Mucosa of descending colon (tissue), 3 donors: ENCODE measurements at regions not wholly inside any gene's neighbourhood (a gene's known extent, or its start where the extent isn't known, plus 50 kb on each side); places are given as distances from the start of the nearest gene placed in this dataset.

Experiments
- ATAC-seq: fragments of 200-7000 bp; cut with Tn5 transposase; one replicate; pipeline ENCODE4 v1.9.1; 2020; ENCODE audit warnings: mild to moderate bottlenecking, moderate library complexity
- DNase-seq, 3 donors: peaks; one replicate each; pipeline ENCODE4 v3.0.0-alpha.2; 2020
- H3K36me3 ChIP-seq: fragments of 200-600 bp; one replicate; pipeline ENCODE4 v1.8.0; 2021; ENCODE audit warnings: low read depth, mild to moderate bottlenecking
- H3K4me1 ChIP-seq: fragments of 200-600 bp; one replicate; pipeline ENCODE4 v1.8.0; 2021; ENCODE audit warnings: low read depth, mild to moderate bottlenecking
- H3K4me3 ChIP-seq: fragments of 200-600 bp; one replicate; pipeline ENCODE4 v1.8.0; 2021; ENCODE audit warnings: mild to moderate bottlenecking
- H3K9me3 ChIP-seq: fragments of 200-600 bp; one replicate; pipeline ENCODE4 v1.8.0; 2021; ENCODE audit warnings: mild to moderate bottlenecking
- intact Hi-C, 2 donors: fragments of 100-400 bp; cut with DNase I in 1 of 2; cut with micrococcal nuclease in 1 of 2; formaldehyde crosslinking; loops; one replicate each; pipeline versions ENCODE4 v1.11.0 to v1.11.1; 2022; cut with DNase I, micrococcal nuclease
- TF ChIP-seq, protein P1 (sequence below): fragments of 200-600 bp; IDR thresholded peaks from one replicate; pipeline ENCODE4 v1.8.0; 2022; ENCODE audit warnings: antibody characterized with exemption, mild to moderate bottlenecking
- donor health status: DM: no; HTN: no; CAD: no; lungs with moderate emphysema.
- donor health status: DM: no; HTN: no; CAD: no.
- donor health status: DM: no; HTN: yes; CAD: no.

DNA sequence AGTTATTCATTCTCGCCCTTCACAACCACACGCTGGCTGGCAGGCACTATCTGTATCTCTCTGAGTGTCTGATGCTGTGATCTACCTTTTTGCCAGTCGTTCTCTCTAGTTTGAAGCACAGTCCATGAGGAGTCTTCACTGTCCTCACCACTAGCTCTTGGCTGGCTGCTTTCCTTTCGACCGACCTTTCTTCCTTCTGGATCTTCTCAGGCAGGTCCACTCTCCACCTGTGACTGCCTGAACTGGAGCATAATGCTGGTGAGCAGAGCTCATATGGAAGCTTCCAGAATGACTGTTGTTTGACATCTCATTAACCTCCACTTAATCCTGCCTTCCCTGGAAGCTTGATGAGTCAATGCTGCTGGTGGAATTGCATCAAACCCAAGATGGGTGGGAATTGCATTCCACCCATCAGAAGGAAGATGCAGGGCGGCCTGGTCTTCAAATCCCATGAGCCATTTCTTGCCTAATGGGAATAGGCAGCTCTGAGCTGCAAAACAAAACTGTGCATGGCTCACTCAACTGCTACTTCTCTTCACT lies 283.5 kb upstream of the HDAC4 start:
- no peaks in the 10 kb centered on the region for H3K36me3 ChIP-seq
- intact Hi-C loops = no loop called here
- no peaks in the 10 kb centered on the region for H3K9me3 ChIP-seq
- DNase-seq (no peak), ATAC-seq (no peak)
- H3K4me1 ChIP-seq = no peaks in the 10 kb centered on the region
- no peak overlapping the region for H3K4me3 ChIP-seq
- TF ChIP-seq, protein P1, sequence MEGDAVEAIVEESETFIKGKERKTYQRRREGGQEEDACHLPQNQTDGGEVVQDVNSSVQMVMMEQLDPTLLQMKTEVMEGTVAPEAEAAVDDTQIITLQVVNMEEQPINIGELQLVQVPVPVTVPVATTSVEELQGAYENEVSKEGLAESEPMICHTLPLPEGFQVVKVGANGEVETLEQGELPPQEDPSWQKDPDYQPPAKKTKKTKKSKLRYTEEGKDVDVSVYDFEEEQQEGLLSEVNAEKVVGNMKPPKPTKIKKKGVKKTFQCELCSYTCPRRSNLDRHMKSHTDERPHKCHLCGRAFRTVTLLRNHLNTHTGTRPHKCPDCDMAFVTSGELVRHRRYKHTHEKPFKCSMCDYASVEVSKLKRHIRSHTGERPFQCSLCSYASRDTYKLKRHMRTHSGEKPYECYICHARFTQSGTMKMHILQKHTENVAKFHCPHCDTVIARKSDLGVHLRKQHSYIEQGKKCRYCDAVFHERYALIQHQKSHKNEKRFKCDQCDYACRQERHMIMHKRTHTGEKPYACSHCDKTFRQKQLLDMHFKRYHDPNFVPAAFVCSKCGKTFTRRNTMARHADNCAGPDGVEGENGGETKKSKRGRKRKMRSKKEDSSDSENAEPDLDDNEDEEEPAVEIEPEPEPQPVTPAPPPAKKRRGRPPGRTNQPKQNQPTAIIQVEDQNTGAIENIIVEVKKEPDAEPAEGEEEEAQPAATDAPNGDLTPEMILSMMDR = no peak

- no peaks in the 10 kb centered on the region for H3K4me1 ChIP-seq
- DNase-seq (no peak), ATAC-seq (no peak)
- intact Hi-C loops = no loop called here
- no peaks in the 10 kb centered on the region for H3K9me3 ChIP-seq
- no peak overlapping the region for H3K4me3 ChIP-seq
- H3K36me3 ChIP-seq = no peaks in the 10 kb centered on the region
- TF ChIP-seq, protein P1 = no peak
Observed at GRCh38 chr2:239682518-239682917, 281.7 kb upstream of the HDAC4 start.

GRCh38 chr2:239679755-239680154 lies 278.9 kb upstream of the HDAC4 start:
- Histone ChIP-seq H3K36me3 (no peaks in the 10 kb centered on the region), H3K4me1 (no peaks in the 10 kb centered on the region), H3K4me3 (no peak overlapping the region), H3K9me3 (no peaks in the 10 kb centered on the region)
- DNase-seq (no peak), ATAC-seq (no peak)
- TF ChIP-seq, protein P1 = no peak
- intact Hi-C loops = no loop called here

DNA sequence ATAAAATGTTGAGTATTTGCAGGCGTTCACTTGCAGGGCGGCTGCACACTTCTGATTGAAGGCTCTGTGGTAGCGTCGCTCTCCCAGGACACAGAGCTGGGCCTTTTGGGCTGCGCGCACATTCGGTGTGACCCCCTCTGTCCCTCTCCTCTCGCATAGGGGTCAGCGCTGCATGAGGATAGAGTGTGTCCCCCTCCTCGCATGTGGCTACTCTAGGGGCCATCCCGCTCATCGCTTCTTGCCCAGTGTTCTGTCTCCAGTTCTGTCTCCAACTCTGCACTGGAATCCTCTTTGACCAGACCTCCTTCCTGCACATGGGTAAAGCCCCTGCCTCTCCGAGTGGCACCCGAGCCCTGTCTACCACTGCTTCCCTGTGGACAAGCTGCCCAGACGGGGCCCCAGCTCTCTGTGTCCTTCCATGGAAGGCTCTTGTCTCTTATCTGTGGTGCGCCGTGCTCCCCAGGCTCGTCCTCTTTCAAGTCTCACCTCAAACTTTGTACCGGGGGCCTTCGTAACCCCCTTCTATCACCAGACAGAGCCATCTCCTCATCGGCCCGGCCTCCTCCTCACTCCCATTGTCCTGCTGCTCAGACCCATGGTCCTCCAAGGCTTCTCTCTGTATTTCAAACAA lies 278.0 kb upstream of the HDAC4 start:
- Histone ChIP-seq H3K9me3 (no peaks in the 10 kb centered on the region), H3K36me3 (no peaks in the 10 kb centered on the region), H3K4me1 (no peaks in the 10 kb centered on the region), H3K4me3 (no peak overlapping the region)
- TF ChIP-seq, protein P1 = no peak
- DNase-seq (no peak), ATAC-seq (no peak)
- intact Hi-C loops = no loop called here

DNA sequence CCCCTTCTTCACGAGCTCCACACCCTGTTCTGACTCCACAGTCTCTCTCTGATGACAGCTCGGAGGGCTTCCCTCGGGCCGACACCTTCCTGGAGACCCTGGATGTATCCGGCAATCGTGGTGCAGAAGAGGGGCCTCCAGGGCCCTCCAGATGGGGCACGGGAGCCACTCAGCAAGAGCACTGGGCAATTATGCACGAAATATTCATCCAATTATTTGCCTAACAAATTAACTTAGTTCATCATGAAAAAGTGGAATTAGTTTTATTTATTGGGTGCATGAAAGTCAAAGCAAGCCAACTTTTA lies 277.3 kb upstream of the HDAC4 start:
- TF ChIP-seq, protein P1 = no peak
- DNase-seq = no peak

More for the DNA sequence above, 277.3 kb upstream of the HDAC4 start:
- ATAC-seq = no peak
- Histone ChIP-seq H3K36me3 (no peaks in the 10 kb centered on the region), H3K4me3 (no peak overlapping the region), H3K4me1 (no peaks in the 10 kb centered on the region), H3K9me3 (no peaks in the 10 kb centered on the region)
- intact Hi-C loops = no loop called here
